WERI-Rb-1 (cell line): ENCODE measurements at regions not wholly inside any gene's neighbourhood (a gene's known extent, or its start where the extent isn't known, plus 50 kb on each side); places are given as distances from the start of the nearest gene placed in this dataset.

Source experiments
- DNase-seq: peaks from one replicate; pipeline ENCODE4 v3.0.0-alpha.2; 2020
- H3K27ac ChIP-seq: fragments of 250-450 bp; sonication (Bioruptor Pico); 2 replicates; pipeline ENCODE4 v1.5.1; 2020; ENCODE audit warnings: mild to moderate bottlenecking, moderate library complexity
- H3K27me3 ChIP-seq: fragments of 250-450 bp; sonication (Bioruptor Pico); 2 replicates; pipeline ENCODE4 v1.5.1; 2021; ENCODE audit warnings: mild to moderate bottlenecking, low read depth, moderate library complexity; ENCODE audit not compliant: insufficient read depth, severe bottlenecking
- H3K36me3 ChIP-seq: fragments of 250-450 bp; sonication (Bioruptor Pico); 2 replicates; pipeline ENCODE4 v1.5.1; 2020; ENCODE audit warnings: mild to moderate bottlenecking, moderate library complexity
- H3K4me3 ChIP-seq: 2 replicates; pipeline ENCODE4 v1.5.1; 2011; ENCODE audit warnings: low read depth, mild to moderate bottlenecking, control low read depth, low read length
- H3K9me3 ChIP-seq: fragments of 250-450 bp; sonication (Bioruptor Pico); 2 replicates; pipeline ENCODE4 v1.5.1; 2021; ENCODE audit warnings: mild to moderate bottlenecking, moderate library complexity; ENCODE audit not compliant: severe bottlenecking
- CTCF ChIP-seq: IDR thresholded peaks from 2 replicates; pipeline ENCODE4 v1.5.1; 2011; ENCODE audit warnings: low read depth, mild to moderate bottlenecking, control low read depth, inconsistent platforms, low read length

- DNase-seq: no peak
- no peaks in the 10 kb centered on the region for H3K27me3 ChIP-seq
- no peak for TF ChIP-seq CTCF
- H3K27ac ChIP-seq: no peak overlapping the region
- no peak overlapping the region for H3K4me3 ChIP-seq
- H3K36me3 ChIP-seq: no peaks in the 10 kb centered on the region
- no peaks in the 10 kb centered on the region for H3K9me3 ChIP-seq
Measured at GRCh38 chr13:88979465-88980175, 1308.4 kb downstream of the SLITRK5 start.

- no peaks in the 10 kb centered on the region for H3K9me3 ChIP-seq
- H3K27me3 ChIP-seq: no peaks in the 10 kb centered on the region
- DNase-seq: no peak
- no peak overlapping the region for H3K4me3 ChIP-seq
- TF ChIP-seq CTCF: no peak
- no peaks in the 10 kb centered on the region for H3K36me3 ChIP-seq
- no peak overlapping the region for H3K27ac ChIP-seq
Measured at GRCh38 chr13:89003656-89004055, 1332.5 kb downstream of the SLITRK5 start.

DNA sequence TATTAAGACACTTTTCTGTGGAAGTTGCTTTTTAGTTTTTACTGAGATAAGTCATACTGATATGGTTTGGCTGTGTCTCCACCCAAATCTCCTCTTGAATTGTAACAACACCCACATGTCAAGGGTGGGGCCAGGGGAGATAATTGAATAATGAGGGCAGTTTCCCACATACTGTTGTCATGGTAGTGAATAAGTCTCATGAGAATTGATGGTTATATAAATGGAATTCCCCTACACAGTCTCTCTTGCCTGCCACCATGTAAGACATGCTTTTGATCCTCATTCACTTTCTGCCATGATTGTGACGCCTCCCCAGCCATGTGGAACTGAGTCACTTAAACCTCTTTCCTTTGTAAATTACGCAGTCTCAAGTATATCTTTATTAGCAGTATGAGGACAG is 1340.4 kb downstream of the SLITRK5 start:
- Histone ChIP-seq H3K4me3 (no peak overlapping the region), H3K9me3 (no peaks in the 10 kb centered on the region), H3K27ac (no peak overlapping the region), H3K27me3 (no peaks in the 10 kb centered on the region), H3K36me3 (no peaks in the 10 kb centered on the region)
- no peak for TF ChIP-seq CTCF
- DNase-seq: no peak

GRCh38 chr13:89027694-89028306 is 1356.6 kb downstream of the SLITRK5 start:
- Histone ChIP-seq H3K27me3 (no peaks in the 10 kb centered on the region), H3K27ac (no peak overlapping the region), H3K36me3 (no peaks in the 10 kb centered on the region), H3K9me3 (no peaks in the 10 kb centered on the region), H3K4me3 (no peak overlapping the region)
- no peak for TF ChIP-seq CTCF
- no peak for DNase-seq

- Histone ChIP-seq H3K27me3 (no peaks in the 10 kb centered on the region), H3K4me3 (no peak overlapping the region), H3K9me3 (no peaks in the 10 kb centered on the region), H3K27ac (no peak overlapping the region), H3K36me3 (no peaks in the 10 kb centered on the region)
- no peak for DNase-seq
- TF ChIP-seq CTCF: no peak
Measured at GRCh38 chr13:89029062-89029461, 1357.9 kb downstream of the SLITRK5 start.
